T-helper 1 cell (primary cell): ENCODE measurements at regions not wholly inside any gene's neighbourhood (a gene's known extent, or its start where the extent isn't known, plus 50 kb on each side); places are given as distances from the start of the nearest gene placed in this dataset.
"Not testable (repeated sequence)": the region's sequence is repeated elsewhere in the genome, so short reads cannot be mapped to it uniquely, and the experiment has no call there.

ENCODE experiments used
- DNase-seq, 5 donors: peaks; one replicate each; pipeline ENCODE4 v3.0.0-alpha.2; 2012 to 2020

DNA sequence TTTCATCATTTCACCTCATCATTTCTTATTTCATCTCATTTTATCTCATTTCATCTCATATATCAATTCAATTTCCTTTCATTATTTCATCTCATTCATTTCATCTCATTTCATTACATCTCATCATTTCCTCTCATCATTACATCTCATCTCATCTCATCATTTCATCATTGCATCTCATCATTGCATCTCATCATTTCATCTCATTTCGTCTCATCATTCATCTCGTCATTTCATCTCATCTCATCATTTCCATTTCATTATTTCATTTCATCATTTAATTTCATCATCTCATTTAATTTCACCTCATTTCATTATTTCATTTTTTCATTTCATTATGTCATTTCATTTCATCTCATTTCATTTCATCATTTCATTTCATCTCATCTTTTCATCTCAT, 168.5 kb upstream of the FAM72C start:
- DNase-seq, result not testable (repeated sequence)

DNA sequence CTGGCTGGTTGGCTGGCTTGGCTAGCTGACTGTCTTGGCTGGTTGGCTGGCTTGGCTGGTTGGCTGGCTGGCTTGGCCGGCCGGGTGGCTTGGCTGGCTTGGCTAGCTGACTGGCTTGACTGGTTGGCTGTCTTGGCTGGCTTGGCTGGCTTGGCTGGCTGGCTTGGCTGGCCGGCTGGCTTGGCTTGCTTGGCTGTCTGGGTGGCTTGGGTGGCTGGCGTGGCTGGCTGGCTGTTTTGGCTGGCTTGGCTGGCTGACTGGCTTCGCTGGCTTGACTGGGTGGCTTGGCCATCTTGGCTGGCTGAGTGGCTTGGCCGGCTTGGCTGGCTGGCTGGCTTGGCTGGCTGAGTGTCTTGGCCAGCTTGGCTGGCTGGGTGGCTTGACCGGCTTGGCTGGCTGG, 133.2 kb upstream of the FAM72C start:
- DNase-seq, result peak in 3 of 5 donors; percentile 0 to 7 (median 0)

DNA sequence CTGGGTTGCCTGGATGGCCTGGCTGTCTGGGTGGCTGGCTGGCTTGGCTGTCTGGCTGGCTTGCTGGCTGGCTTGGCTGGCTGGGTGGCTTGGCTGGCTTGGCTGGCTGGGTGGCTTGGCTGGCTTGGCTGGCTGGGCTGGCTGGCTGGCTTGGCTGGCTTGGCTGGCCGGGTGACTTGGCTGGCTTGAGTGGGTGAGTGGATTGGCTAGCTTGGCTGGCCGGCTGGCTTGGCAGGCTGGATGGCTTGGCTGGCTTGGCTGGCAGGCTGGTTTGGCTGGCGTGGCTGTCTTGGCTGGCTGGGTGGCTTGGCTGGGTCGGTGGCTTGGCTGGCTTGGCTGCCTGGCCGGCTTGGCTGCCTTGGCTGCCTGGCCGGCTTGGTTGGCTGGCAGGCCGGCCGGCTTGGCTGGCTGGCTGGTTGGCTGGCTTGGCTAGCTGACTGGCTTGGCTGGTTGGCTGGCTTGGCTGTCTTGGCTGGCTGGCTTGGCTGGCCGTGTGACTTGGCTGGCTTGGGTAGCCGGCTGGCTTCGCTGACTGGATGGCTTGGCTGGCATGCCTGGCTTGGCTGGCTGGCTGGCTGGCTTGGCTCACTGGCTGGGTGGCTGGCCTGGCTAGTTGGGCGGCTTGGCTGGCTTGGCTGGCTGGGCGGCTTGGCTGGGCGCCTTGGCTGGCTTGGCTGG, 132.4 kb upstream of the FAM72C start:
- DNase-seq, result peak; percentile 23 to 73 (median 53)

DNA sequence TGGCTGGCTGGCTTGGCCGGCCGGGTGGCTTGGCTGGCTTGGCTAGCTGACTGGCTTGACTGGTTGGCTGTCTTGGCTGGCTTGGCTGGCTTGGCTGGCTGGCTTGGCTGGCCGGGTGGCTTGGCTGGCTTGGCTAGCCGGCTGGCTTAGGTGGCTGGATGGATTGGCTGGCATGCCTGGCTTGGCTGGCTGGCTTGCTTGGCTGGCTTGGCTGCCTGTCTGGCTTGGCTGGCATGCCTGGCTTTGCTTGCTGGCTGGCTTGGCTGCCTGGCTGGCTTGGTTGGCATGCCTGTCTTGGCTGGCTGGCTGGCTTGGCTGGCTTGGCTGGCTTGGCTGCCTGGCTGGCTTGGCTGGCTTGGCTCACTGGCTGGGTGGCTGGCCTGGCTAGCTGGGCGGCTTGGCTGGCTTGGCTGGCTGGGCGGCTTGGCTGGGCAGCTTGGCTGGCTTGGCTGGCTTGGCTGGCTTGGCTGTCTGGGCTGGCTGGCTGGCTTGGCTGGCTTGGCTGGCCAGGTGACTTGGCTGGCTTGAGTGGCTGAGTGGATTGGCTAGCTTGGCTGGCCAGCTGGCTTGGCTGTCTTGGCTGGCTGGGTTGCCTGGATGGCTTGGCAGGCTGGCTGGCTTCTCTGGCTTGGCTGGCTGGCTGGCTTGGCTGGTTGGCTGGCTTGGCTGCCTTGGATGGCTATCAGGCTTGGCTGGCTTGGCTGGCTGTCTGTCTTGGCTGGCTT, 131.5 kb upstream of the FAM72C start:
- peak in 4 of 5 donors; percentile 34 to 75 (median 49) for DNase-seq

DNA sequence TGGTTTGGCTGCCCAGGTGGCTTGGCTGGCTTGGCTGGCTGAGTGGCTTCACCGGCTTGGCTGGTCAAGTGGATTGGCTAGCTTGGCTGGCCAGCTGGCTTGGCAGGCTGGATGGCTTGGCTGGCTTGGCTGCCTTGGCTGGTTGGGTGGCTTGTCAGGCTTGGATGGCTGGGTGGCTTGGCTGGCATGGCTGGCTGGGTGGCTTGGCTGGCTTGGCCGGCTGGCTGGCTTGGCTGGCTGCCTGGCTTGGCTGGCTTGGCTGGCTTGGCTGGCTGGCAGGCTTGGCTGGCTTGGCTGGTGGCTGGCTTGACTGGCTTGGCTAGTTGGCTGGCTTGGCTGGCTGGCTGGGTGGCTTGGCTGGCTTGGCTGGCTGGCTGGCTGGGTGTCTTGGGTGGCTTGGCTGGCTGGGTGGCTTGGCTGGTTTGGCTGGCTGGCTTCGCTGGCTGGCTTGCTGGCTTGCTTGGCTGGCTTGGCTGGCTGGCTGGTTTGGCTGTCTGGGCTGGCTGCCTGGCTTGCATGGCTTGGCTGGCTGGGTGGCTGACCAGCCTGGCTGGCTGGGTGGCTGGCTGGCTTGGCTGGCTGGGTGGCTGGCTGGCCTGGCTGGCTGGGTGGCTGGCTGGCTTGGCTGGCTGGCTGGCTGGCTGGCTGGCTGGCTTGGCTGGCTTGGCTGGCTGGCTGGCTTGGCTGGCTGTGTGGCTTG, 130.4 kb upstream of the FAM72C start:
- peak in 3 of 5 donors; percentile 12 to 30 (median 15) for DNase-seq

DNA sequence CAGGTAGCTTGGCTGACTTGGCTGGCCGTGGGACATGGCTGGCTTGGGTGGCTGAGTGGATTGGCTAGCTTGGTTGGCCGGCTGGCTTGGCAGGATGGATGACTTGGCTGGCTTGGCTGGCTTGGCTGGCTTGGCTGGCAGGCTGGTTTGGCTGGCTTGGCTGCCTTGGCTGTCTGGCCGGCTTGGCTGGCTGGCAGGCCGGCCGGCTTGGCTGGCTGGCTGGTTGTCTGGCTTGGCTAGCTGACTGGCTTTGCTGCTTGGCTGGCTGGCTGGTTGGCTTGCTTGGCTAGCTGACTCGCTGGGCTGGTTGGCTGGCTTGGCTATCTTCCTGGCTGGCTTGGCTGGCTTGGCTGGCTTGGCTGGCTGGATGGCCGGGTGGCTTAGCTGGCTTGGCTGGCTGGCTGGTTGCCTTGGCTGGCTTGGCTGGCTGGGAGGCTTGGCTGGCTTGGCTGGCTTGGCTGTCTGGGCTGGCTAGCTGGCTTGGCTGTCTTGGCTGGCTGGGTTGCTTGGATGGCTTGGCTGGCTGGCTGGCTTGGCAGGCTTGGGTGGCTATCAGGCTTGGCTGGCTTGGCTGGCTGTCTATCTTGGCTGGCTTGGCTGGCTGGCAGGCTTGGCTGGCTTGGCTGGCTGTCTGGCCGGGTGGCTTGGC, 129.7 kb upstream of the FAM72C start:
- peak in 3 of 5 donors; percentile 21 to 34 (median 21) for DNase-seq

DNA sequence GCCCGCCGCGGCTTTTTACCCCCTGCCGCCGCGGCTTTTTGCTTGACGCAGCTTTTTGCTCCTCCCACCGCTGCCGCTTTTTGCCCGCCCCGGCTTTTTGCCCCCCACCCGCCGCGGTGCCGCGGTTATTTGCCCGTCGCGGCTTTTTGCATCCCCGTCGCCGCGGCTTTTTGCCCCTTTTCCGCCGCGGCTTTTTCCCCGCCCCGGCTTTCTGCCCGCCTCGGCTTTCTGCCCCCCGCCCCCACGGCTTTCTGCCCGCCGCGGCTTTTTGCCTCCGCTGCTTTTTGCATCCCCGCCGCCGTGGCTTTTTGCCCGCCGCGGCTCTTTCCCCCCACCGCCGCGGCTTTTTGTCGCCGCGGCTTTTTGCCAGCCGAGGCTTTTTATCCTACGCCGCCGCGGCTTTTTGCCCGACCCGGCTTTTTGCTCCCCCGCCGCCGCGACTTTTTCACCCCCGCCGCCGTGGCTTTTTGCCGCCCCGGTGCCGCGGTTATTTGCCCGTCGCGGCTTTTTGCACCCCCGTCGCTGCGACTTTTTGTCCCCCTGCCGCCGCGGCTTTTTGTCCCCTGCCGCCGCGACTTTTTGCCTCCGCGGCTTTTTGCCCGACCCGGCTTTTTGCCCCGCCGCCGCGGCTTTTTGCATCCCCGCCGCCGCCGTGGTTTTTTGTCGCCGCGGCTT, 105.5 kb upstream of the FAM72C start:
- peak; percentile 3 to 60 (median 43) for DNase-seq

DNA sequence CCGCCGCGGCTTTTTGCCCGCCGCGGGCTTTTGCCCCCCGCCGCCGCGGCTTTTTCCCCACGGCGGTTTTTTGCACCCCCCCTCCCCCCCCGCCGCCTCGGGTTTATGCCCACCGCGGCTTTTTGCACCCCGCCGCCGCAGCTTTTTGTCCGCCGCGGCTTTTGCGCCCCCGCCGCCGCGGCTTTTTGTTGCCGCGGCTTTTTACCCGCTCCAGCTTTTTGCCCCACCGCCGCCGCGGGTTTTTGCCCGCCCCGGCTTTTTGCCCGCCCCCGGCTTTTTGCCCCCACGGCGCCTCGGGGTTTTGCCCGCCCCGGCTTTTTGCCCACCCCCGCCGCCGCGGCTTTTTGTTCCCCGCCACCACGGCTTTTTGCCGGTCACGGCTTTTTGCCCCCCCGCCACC, 104.9 kb upstream of the FAM72C start:
- DNase-seq, result peak in 2 of 5 donors; percentile 1 to 27

DNA sequence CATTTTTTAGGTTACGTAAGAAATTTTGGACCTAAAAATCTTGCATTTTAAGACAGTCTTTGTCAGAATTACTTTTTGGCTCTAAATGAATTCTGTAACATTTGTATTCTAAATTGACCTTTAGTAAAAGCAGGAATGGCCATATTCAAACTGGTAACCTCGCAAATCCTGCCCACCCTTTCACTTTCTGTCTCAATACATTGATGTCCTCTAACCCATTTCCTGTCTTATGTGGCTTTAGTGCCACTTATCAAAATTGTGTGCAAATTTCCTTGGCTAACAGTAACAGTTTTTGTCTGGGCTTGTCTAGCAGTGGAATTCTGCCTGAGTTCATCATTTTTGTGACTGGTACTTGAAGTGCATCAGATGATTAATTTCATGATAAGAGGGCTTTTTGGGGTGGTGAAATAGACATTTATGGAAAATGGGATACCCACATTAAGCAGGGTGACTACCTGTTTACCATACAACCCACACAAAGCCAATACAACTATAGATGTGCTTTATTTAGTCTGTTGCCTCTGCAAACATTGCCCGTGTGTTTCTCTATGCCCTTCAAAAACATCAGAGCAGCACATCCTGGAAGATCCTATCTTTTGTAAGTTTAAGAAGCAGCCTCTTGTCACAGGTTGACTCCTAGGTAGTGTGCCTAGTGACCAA, 98.7 kb upstream of the FAM72C start:
- DNase-seq, result not testable (repeated sequence)

DNA sequence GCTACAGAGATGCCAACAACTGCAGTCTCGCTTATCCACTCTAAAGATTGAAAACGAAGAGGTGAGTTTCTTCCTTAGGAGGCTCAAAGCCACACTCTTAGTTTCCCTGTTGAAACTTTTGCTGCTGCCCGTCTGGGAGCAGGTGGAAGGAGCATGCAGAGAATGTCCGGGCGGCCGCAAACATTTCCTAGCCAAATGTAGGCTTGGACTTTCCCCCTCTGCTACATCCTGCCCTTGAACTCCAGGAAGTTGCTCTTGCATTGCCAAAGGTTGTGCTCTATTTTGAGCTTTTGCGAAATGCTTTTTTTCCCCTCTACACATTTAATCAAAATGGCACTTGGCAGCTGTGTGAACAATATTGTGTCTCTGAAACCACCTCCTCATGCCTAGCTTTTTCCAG, 95.3 kb upstream of the FAM72C start:
- DNase-seq, result not testable (repeated sequence)

DNA sequence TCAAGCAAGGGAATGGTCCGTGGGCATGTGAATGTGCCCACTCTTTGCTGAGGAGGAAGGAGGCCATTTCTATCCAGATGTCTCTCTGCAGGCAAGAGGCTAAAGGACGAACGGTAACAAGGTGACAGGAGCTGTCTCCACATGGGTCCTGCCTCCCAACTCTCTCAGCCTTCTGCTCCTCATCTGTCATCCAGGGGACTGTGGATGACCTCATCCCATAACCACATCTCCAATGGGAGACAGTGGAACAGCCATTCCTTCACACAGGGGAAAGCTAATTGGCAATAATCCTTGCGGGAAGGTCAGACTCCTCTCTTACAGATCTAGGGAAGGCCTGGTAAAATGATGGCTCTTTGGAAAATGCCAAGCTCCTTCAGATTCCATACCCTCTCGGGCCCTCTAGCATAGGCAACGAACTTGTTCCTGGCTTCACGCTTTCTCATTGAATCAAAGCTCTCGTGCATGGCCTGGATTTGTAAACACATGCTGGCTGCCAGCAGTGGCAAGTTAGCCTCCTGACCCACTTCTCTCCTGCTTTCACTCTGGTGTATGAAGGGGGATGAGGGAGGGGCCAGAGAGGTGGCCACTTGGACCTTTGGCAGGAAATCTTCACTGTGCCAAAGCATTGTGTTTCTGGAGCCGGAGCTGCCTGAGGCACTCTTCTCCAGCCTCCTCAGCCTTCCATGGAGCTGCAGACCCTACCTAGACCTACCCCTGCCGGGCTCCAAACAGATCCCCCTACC, 94.5 kb upstream of the FAM72C start:
- not testable (repeated sequence) for DNase-seq

DNA sequence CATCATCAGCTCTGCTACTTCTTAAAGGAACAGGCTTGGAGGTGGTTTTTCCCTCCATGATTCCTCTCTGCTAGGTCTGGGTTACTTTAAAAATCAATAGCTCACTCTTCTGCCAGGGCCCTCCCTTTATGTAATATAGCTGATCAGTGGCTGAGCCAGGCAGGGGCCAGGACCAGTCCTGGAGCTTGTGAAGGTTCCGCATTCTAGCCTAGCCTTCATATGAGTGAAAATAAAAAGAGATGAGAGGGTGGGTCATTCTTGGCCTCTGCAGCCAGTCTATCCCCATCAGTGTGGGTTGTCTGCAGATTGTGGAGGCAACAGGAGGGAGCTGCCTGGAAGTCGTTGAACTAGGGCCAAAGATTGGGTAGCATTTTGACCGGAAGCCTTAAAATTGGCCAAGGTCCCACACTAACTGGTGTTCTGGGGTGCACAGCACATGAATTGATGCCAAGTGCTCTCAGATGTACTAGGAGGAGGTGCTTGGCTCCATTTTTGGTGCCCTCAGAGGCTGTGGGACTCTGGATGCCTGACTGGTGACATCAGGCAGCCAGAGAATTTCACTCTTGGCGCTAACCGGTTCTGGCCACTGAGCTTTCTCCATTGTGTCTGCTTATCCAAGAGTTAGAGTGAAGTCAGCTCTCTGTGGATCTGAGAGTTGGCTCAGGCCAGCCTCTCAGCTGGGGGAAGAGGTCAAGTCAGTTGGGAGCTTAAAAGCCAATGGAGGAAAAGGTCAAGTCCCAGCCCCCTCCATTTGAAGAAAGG, 93.7 kb upstream of the FAM72C start:
- not testable (repeated sequence) for DNase-seq

DNA sequence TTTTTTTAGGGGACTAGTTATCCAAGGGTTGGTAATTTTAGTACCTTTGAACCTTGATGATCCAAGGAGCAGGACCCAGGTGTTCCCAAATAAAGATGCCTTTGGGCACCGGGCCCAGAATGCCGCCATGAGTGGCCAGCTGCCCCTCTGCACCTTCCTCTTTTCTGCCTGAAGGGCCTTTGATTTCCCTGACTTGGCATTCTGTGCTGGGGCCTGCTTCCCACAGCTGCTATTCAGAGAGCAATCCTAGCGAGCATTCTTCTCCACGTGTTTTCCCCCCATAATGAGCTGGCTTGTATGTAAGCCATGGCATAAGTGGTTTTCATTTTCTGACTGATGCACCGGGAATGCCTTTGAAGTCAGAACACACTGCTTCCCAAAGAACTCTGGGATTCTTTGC, 77.6 kb upstream of the FAM72C start:
- DNase-seq, result not testable (repeated sequence)

DNA sequence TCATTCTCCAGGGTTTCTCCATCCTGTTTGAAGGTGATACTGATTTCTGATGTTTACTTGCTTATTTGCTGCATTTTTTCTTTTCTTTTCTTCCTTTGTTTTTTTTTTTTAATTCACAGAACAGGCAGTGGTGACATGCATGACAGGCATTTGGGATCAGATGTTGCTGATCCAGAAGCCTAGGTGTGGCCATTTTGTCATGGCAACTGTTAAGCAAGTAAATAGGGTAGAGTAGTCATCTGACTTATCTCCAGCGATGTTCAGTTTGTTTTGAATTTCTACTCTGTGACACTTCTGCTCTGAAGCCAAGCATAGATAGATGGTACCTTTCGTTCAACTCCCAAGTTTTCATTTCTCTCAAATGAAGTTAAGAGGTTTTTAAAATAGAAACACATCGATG, 74.9 kb upstream of the FAM72C start:
- not testable (repeated sequence) for DNase-seq

DNA sequence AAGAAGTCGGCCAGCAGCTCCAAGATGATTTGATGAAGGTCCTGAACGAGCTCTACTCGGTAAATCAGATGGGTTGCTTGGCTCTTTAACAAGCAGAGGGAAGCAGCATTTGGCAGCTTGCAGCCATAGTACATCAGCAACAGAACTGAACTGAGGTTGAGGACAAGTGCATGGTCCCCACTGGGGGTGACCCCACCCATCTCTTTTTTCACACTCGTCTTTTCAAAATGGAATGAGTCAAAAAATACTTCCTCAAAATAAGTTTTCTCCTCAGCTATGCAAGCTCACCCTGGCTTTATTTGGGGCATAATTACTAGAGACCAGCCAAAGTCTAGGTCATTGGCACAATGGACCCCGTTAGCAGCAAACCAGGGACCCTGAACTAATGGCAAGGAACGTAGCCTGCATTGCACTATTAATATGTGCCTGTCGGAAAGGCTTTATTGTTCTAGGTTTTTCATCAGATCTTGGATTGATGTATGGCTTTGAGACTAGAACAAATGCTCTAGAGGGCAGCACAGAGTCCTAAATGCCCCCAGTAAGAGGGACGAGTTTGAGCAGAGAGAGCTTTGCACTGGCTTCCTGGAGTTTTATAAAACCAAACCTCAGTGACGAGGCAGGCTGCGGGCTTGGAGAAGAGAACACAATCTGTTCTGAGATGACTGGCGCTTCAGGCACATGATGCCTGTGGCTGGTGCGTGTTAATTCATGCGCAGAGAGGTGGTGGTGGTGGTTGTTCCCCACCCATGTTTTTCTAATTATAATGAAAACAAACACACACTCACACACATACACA, 74.2 kb upstream of the FAM72C start:
- DNase-seq, result peak in 3 of 5 donors; percentile 0 to 75 (median 2)

DNA sequence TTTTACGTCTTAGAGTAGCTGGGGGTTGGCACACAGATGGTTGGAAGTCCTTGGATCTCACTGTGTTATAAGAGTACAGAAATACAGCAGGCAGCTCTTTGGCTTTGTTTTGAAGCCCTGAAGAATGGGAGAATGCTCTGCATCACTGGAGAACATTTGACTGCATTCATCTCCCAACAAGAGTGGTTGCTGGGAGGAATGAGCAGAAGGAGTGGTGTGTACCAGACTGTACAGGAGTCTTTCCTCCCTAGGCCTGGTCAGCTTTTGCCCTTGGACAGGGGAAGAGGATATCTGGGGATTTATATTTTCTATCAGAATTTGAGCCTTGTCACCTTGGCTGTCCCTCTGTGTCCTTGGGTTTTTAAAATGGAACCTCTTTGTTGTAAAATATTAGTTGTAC, 70.5 kb upstream of the FAM72C start:
- not testable (repeated sequence) for DNase-seq

DNA sequence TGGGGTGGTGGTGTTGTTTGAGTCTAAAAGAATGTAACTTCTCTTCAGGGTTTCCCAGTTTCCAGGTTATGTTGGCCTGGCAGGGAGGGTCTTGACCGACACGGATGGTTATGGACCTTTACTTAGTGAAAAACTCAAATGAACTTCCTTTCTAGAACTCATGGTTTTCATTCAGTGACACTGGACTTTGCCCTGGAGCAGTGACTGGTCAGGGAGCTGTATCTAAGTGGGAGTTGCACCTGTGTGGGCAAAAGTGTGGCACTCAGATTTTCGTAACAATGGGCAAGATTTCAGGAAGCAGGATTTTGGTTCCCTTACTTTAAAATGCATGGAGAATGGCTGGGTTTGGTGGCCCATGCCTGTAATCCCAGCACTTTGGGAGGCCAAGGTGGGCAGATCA, 68.5 kb upstream of the FAM72C start:
- DNase-seq, result not testable (repeated sequence)

DNA sequence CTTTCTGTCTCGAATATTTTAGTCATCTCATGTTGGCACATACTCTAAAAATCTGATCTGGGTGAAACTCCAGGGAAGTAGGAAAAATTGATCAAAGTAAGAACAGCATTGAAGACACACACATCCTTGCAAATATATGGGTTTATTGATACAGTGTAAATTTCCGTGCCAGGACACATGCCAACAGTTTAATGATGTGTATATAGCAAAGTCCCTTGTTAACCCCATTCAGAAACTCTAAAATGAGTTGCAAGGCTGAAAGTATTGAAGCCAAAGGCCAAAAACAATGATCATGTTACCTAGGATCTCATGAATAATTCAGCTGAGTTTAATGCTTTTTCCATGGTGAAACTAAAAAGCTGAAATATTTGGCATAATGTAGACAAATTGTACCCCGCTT, 62.3 kb upstream of the FAM72C start:
- DNase-seq, result not testable (repeated sequence)

DNA sequence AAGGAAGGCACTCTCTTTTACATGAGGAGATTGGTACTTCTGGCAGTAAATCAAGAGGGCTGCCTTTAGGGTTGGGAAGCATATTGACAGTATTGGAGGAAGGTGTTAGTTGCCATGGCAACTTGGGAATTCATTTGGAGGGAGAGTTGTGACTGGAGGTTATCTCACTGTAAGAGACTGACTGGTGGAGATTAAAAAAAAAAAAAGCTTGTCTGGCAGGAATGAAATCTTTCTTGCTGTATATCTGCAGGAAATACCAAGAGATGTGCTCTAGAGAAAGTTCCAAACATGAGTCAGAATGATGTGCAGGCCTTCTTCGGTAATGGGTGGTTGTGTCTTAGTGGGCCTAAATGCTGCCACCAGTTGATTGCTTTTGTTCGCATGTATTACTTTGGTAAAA, 59.8 kb upstream of the FAM72C start:
- DNase-seq, result not testable (repeated sequence)
